ENCODE measurements at regions not wholly inside any gene's neighbourhood (a gene's known extent, or its start where the extent isn't known, plus 50 kb on each side); places are given as distances from the start of the nearest gene placed in this dataset.

GRCh38 chr12:47558625-47559345 lies 147.0 kb downstream of the RPAP3 start:
- no peak for DNase-seq (ENCODE audit: low read depth)

GRCh38 chr12:47557386-47557785 lies 148.4 kb downstream of the RPAP3 start:
- DNase-seq (ENCODE audit: low read depth): no peak

GRCh38 chr12:47556261-47557030 lies 149.4 kb downstream of the RPAP3 start:
- no peak for DNase-seq (ENCODE audit: low read depth)

GRCh38 chr12:47554046-47554653 lies 151.7 kb downstream of the RPAP3 start:
- no peak for DNase-seq (ENCODE audit: low read depth)

- no peak for DNase-seq (ENCODE audit: low read depth)
Observed at GRCh38 chr12:47553266-47553665, 152.6 kb downstream of the RPAP3 start.

GRCh38 chr12:47551426-47551851 lies 154.4 kb downstream of the RPAP3 start:
- no peak for DNase-seq (ENCODE audit: low read depth)

GRCh38 chr12:47549258-47549657 lies 156.6 kb downstream of the RPAP3 start:
- no peak for DNase-seq (ENCODE audit: low read depth)

GRCh38 chr12:47548401-47548800 lies 157.4 kb downstream of the RPAP3 start:
- DNase-seq (ENCODE audit: low read depth): no peak

- no peak for DNase-seq (ENCODE audit: low read depth)
Observed at GRCh38 chr12:47547077-47547476, 158.8 kb downstream of the RPAP3 start.

- no peak for DNase-seq (ENCODE audit: low read depth)
Observed at GRCh38 chr12:47545938-47546609, 159.8 kb downstream of the RPAP3 start.

GRCh38 chr12:47534695-47535094 lies 171.1 kb downstream of the RPAP3 start:
- DNase-seq (ENCODE audit: low read depth): no peak

- no peak for DNase-seq (ENCODE audit: low read depth)
Observed at GRCh38 chr12:47530050-47530449, 175.8 kb downstream of the RPAP3 start.

GRCh38 chr12:47527816-47528215 lies 178.0 kb downstream of the RPAP3 start:
- DNase-seq (ENCODE audit: low read depth): no peak

- DNase-seq (ENCODE audit: low read depth): no peak
Observed at GRCh38 chr12:47520029-47520428, 185.8 kb downstream of the RPAP3 start.

- DNase-seq (ENCODE audit: low read depth): no peak
Observed at GRCh38 chr12:47517122-47517521, 188.7 kb downstream of the RPAP3 start.

- no peak for DNase-seq (ENCODE audit: low read depth)
Observed at GRCh38 chr12:47509398-47509851, 196.4 kb downstream of the RPAP3 start.

GRCh38 chr12:47507221-47507620 lies 198.6 kb downstream of the RPAP3 start:
- no peak for DNase-seq (ENCODE audit: low read depth)

- DNase-seq (ENCODE audit: low read depth): no peak
Observed at GRCh38 chr12:47504775-47505446, 200.9 kb downstream of the RPAP3 start.

GRCh38 chr12:47493801-47494200 lies 212.0 kb downstream of the RPAP3 start:
- DNase-seq (ENCODE audit: low read depth): no peak

- DNase-seq (ENCODE audit: low read depth): no peak
Observed at GRCh38 chr12:47491516-47492305, 214.1 kb downstream of the RPAP3 start.

- DNase-seq (ENCODE audit: low read depth): no peak
Observed at GRCh38 chr12:47488888-47489287, 216.9 kb downstream of the RPAP3 start.
